ENCODE measurements at regions not wholly inside any gene's neighbourhood (a gene's known extent, or its start where the extent isn't known, plus 50 kb on each side); places are given as distances from the start of the nearest gene placed in this dataset.

GRCh38 chr14:85224241-85224640, 305.7 kb upstream of the FLRT2 start:
- no peaks in the 10 kb centered on the region for H3K36me3 ChIP-seq (ENCODE audit: control insufficient read depth, insufficient read depth, low read length)
- no peak for DNase-seq (ENCODE audit: low read depth)
- no peaks in the 10 kb centered on the region for H3K27me3 ChIP-seq (ENCODE audit: control insufficient read depth, insufficient read depth, low read length)
- TF ChIP-seq CTCF (IDR thresholded peaks at IDR 0.05; ENCODE audit: insufficient read depth, low read length, poor library complexity, severe bottlenecking), result no peak
- H3K4me3 ChIP-seq (ENCODE audit: low read depth, low read length), result no peak overlapping the region

DNA sequence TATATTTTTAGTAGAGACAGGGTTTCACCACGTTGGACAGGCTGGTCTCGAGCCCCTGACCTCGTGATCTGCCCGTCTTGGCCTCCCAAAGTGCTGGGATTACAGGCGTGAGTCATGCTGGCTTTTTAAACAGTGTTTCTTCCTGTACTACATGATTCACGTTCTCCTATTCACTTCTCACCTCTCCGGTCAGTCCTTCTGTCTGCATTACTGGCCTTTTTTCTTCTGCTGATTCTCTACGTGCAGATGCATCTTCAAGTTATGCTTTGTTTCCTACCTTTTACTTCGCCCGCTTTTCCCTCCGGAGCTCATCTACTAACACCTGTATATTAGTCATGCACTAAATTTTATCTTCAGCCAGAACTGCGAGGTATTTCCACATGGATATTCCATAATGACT, 296.2 kb upstream of the FLRT2 start:
- Histone ChIP-seq H3K27me3 (ENCODE audit: control insufficient read depth, insufficient read depth, low read length) (no peaks in the 10 kb centered on the region), H3K4me3 (ENCODE audit: low read depth, low read length) (no peak overlapping the region), H3K36me3 (ENCODE audit: control insufficient read depth, insufficient read depth, low read length) (no peaks in the 10 kb centered on the region)
- peak; percentile 19 for DNase-seq (ENCODE audit: low read depth)
- no peak for TF ChIP-seq CTCF (IDR thresholded peaks at IDR 0.05; ENCODE audit: insufficient read depth, low read length, poor library complexity, severe bottlenecking)

DNA sequence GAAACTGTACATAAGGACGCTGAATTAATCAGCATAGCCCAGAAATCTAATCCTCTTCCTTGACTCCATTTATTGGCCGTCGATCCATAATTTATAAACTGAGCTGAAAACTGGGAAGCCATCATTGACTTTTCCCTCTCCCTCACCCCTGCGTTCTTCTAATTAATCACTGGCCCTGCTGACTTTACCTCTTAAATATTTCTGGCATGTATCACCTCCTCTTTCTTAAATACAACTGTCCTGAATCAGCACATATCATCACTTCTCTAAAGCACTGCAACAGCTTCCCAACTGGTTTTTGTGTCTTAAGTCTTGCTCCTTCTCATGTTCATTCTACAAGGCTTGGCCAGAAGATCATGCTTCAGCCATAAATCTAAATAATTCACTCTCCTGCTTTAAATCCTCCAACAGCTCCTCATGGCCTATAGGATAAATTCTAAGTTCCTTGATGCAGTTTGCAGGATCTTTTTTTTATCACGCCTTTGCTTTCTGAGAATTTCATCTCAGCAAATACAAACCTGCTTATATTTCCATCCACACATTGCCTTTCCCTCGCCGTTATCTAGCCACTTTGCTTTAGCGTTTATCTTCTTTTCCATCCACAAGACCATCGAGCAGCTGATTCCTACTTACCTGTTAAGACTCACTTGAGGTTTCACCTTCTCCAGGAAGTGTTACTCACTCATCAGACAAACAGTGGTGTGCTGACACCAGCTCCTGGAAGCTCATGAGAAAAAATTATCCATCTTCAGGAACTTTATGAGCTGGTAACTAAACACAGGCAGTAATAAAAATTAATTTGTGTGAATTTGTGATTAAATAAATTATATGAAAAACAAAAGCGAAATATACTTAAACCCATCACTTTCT, 295.6 kb upstream of the FLRT2 start:
- no peak for TF ChIP-seq CTCF (IDR thresholded peaks at IDR 0.05; ENCODE audit: insufficient read depth, low read length, poor library complexity, severe bottlenecking)
- Histone ChIP-seq H3K4me3 (ENCODE audit: low read depth, low read length) (no peak overlapping the region), H3K36me3 (ENCODE audit: control insufficient read depth, insufficient read depth, low read length) (no peaks in the 10 kb centered on the region), H3K27me3 (ENCODE audit: control insufficient read depth, insufficient read depth, low read length) (no peaks in the 10 kb centered on the region)
- DNase-seq (ENCODE audit: low read depth), result peak; percentile 34

- H3K4me3 ChIP-seq (ENCODE audit: low read depth, low read length), result no peak overlapping the region
- no peaks in the 10 kb centered on the region for H3K36me3 ChIP-seq (ENCODE audit: control insufficient read depth, insufficient read depth, low read length)
- TF ChIP-seq CTCF (IDR thresholded peaks at IDR 0.05; ENCODE audit: insufficient read depth, low read length, poor library complexity, severe bottlenecking), result no peak
- DNase-seq (ENCODE audit: low read depth), result no peak
- H3K27me3 ChIP-seq (ENCODE audit: control insufficient read depth, insufficient read depth, low read length), result no peaks in the 10 kb centered on the region
These were observed 294.1 kb upstream of the FLRT2 start for GRCh38 chr14:85235868-85236267.

DNA sequence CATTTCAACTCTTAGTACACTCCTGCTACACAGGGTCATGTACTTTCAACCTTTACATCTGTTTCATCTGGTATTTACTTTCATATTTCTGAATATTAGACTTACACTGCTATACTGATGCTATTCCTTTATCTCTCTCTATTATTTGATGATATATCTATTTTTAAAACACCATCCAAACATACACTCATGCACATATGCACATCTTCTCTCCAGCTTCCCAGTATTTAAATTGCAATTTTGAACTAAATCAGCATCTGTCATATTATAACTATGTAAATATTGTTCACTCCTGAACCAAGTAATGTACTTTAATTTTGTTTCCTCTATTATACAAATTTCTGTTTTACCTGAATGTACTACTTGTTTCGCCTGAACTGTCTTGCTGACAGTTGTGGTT, 293.6 kb upstream of the FLRT2 start:
- no peaks in the 10 kb centered on the region for H3K36me3 ChIP-seq (ENCODE audit: control insufficient read depth, insufficient read depth, low read length)
- TF ChIP-seq CTCF (IDR thresholded peaks at IDR 0.05; ENCODE audit: insufficient read depth, low read length, poor library complexity, severe bottlenecking), result no peak
- no peak overlapping the region for H3K4me3 ChIP-seq (ENCODE audit: low read depth, low read length)
- no peak for DNase-seq (ENCODE audit: low read depth)
- no peaks in the 10 kb centered on the region for H3K27me3 ChIP-seq (ENCODE audit: control insufficient read depth, insufficient read depth, low read length)

DNA sequence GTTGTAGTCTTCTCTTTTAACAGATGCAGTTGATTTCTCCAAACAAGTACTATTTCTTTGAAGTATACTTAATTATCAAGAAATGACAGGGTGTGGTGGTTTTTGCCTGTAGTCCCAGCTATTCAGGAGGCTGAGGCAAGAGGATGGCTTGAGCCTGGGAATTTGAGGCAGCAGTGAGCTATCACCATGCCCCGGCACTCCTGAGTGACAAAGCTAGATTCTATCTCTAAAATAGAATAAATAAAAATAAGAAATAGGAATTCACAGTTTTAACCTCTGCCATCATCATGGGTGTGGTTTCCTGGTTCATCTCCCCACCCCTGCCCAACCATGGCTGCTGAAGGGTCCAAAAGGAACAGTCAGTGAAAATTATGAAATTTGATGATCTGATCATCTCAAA, 290.2 kb upstream of the FLRT2 start:
- no peak for TF ChIP-seq CTCF (IDR thresholded peaks at IDR 0.05; ENCODE audit: insufficient read depth, low read length, poor library complexity, severe bottlenecking)
- no peak for DNase-seq (ENCODE audit: low read depth)
- Histone ChIP-seq H3K27me3 (ENCODE audit: control insufficient read depth, insufficient read depth, low read length) (no peaks in the 10 kb centered on the region), H3K4me3 (ENCODE audit: low read depth, low read length) (no peak overlapping the region), H3K36me3 (ENCODE audit: control insufficient read depth, insufficient read depth, low read length) (no peaks in the 10 kb centered on the region)

Data from kidney epithelial cell (primary cell).